ENCODE measurements at regions not wholly inside any gene's neighbourhood (a gene's known extent, or its start where the extent isn't known, plus 50 kb on each side); places are given as distances from the start of the nearest gene placed in this dataset.
A peak's percentile ranks its signal among the peaks of the same experiment; 100 is the strongest.
"Not testable (repeated sequence)": the region's sequence is repeated elsewhere in the genome, so short reads cannot be mapped to it uniquely, and the experiment has no call there.

- DNase-seq (ENCODE audit: low read depth): no peak
Observed at GRCh38 chr7:156384706-156385105, 255.9 kb upstream of the RNF32 start.

GRCh38 chr7:156383526-156383925, 257.0 kb upstream of the RNF32 start:
- DNase-seq (ENCODE audit: low read depth): no peak

GRCh38 chr7:156380261-156380660, 260.3 kb upstream of the RNF32 start:
- DNase-seq (ENCODE audit: low read depth): no peak

- DNase-seq (ENCODE audit: low read depth): no peak
Observed at GRCh38 chr7:156379324-156380070, 261.1 kb upstream of the RNF32 start.

GRCh38 chr7:156378806-156379205, 261.8 kb upstream of the RNF32 start:
- no peak for DNase-seq (ENCODE audit: low read depth)

GRCh38 chr7:156376317-156376716, 264.3 kb upstream of the RNF32 start:
- DNase-seq (ENCODE audit: low read depth): no peak

GRCh38 chr7:156374335-156374734, 266.2 kb upstream of the RNF32 start:
- DNase-seq (ENCODE audit: low read depth): no peak

GRCh38 chr7:156369929-156370328, 270.6 kb upstream of the RNF32 start:
- DNase-seq (ENCODE audit: low read depth): not testable (repeated sequence)

- no peak for DNase-seq (ENCODE audit: low read depth)
Observed at GRCh38 chr7:156368053-156368843, 272.3 kb upstream of the RNF32 start.

GRCh38 chr7:156363751-156364150, 276.8 kb upstream of the RNF32 start:
- DNase-seq (ENCODE audit: low read depth): no peak

GRCh38 chr7:156360835-156361234, 279.7 kb upstream of the RNF32 start:
- DNase-seq (ENCODE audit: low read depth): no peak

- DNase-seq (ENCODE audit: low read depth): no peak
Observed at GRCh38 chr7:156356551-156356950, 284.0 kb upstream of the RNF32 start.

- no peak for DNase-seq (ENCODE audit: low read depth)
Observed at GRCh38 chr7:156353352-156353751, 287.2 kb upstream of the RNF32 start.

GRCh38 chr7:156347703-156348248, 292.8 kb upstream of the RNF32 start:
- not testable (repeated sequence) for DNase-seq (ENCODE audit: low read depth)

GRCh38 chr7:156347132-156347531, 293.4 kb upstream of the RNF32 start:
- no peak for DNase-seq (ENCODE audit: low read depth)

GRCh38 chr7:156344595-156344994, 296.0 kb upstream of the RNF32 start:
- no peak for DNase-seq (ENCODE audit: low read depth)

GRCh38 chr7:156334636-156335035, 305.9 kb upstream of the RNF32 start:
- DNase-seq (ENCODE audit: low read depth): peak; percentile 46

- no peak for DNase-seq (ENCODE audit: low read depth)
Observed at GRCh38 chr7:156327916-156328315, 312.7 kb upstream of the RNF32 start.

- DNase-seq (ENCODE audit: low read depth): no peak
Observed at GRCh38 chr7:156327474-156327873, 313.1 kb upstream of the RNF32 start.

- no peak for DNase-seq (ENCODE audit: low read depth)
Observed at GRCh38 chr7:156324201-156324600, 316.4 kb upstream of the RNF32 start.

GRCh38 chr7:156321430-156321829, 319.1 kb upstream of the RNF32 start:
- DNase-seq (ENCODE audit: low read depth): not testable (repeated sequence)

- no peak for DNase-seq (ENCODE audit: low read depth)
Observed at GRCh38 chr7:156318926-156319325, 321.6 kb upstream of the RNF32 start.

- DNase-seq (ENCODE audit: low read depth): no peak
Observed at GRCh38 chr7:156318426-156318825, 322.1 kb upstream of the RNF32 start.
